HG02798 (cell line): ENCODE measurements at regions not wholly inside any gene's neighbourhood (a gene's known extent, or its start where the extent isn't known, plus 50 kb on each side); places are given as distances from the start of the nearest gene placed in this dataset.
"Not testable (repeated sequence)": the region's sequence is repeated elsewhere in the genome, so short reads cannot be mapped to it uniquely, and the experiment has no call there.

Source experiments
- ATAC-seq: cut with Tn5 transposase; IDR thresholded peaks from one replicate; pipeline ENCODE4 v1.9.1; 2021; ENCODE audit warnings: mild to moderate bottlenecking; ENCODE audit not compliant: unreplicated experiment, poor library complexity

DNA sequence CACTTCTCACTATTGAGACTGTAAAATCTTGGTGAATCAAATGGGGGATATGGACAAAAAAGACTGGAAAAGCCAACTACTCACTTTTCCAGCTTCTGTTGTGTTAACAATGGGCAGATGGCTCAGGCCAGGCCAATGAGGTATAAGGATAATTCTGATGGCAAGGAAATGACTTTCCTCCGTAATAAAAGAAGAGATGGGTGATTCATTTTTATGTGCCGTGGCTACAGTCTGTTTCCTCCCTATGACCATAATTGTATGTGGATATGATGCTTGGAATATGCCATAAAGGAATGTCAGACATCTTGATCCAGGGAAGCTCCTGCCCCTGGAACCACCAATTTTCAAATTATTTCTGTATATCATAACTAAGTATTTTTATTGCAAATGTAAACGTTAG, 406.8 kb downstream of the CCDC85A start:
- no peak for ATAC-seq

DNA sequence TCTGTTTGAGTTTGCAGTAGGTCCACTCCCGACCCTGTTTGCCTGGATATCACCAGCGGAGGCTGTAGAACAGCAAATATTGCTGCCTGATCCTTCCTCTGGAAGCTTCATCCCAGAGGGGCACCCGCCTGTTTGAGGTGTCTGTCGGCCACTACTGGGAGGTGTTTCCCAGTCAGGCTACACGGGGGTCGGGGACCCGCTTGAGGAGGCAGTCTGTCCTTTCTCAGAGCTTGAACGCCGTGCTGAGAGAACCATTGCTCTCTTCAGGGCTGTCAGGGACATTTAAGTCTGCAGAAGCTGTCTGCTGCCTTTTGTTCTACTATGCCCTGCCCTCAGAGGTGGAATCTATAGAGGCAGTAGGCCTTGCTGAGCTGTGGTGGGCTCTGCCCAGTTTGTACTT, 422.3 kb downstream of the CCDC85A start:
- not testable (repeated sequence) for ATAC-seq

DNA sequence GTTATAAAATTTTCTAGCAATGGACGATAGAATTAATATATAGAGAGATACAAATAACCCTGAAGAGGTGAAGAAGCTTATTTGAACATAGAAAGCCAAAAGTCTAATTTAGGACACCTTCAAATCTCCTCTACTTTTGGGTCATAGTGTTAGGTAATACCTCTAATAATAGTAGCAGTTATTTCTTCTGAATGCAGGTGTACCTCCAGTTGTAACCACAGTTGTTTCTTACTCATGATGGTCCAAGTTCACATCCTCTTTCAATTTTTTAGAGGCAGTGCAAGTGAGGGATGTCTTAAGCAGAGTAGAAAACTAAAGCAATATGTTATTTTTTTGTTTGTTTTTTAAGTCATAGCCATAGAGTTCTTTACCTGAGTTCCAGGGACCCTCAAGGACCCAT, 429.5 kb downstream of the CCDC85A start:
- ATAC-seq = no peak

DNA sequence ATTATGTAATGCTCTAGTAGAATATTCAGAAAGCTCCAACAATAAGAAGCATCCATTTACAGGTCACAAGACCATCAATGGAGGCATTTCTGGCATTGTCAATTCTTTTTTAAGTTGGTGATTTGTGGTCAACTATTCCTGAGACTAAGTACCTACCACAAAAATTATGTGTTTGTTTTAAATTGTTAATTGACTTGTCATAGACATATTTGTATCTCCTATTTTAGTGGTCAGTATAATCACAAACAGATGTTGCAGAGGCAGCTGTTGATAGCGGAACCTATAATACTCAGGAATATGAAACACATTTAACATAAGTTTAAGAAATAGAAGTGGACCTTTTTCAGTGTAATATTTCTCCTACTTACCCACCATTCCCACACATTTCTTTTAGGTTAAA, 430.1 kb downstream of the CCDC85A start:
- ATAC-seq = no peak

DNA sequence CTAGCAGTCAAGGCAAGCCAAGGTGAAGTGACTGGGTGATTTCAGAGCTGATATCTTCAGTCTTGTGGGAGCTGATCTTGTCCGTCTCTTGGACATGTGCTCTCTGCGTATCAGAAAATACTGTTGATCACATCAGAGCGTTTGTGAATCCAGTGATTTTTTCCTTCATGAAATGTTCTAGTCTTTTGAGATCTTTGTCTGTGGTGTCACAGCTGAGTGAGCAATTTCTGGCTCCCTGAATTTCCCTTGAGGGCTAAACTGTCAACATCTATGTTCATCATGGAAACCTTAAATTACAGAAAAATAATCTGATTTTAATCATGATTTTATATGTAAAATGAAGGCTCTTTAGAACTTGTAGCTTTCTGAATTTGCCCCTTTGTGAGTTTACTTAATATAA, 432.0 kb downstream of the CCDC85A start:
- ATAC-seq = no peak

DNA sequence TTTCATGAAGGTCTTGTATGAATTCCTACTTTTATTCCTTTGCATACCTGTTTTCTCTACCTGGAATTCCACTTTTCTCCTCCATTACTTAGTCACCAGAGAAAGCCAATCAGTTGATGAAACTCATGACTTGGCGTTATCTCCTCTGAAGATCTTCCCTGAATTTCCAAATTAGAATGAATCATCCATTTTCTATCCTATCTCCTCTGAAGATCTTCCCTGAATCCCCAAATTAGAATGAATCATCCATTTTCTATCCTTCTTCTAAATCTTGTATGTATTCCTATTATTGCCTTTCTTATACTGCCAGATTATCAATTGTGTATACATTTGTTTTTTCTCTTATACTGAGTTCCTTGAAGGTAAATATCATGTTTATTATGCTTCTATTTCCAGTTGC, 440.4 kb downstream of the CCDC85A start:
- ATAC-seq = no peak

DNA sequence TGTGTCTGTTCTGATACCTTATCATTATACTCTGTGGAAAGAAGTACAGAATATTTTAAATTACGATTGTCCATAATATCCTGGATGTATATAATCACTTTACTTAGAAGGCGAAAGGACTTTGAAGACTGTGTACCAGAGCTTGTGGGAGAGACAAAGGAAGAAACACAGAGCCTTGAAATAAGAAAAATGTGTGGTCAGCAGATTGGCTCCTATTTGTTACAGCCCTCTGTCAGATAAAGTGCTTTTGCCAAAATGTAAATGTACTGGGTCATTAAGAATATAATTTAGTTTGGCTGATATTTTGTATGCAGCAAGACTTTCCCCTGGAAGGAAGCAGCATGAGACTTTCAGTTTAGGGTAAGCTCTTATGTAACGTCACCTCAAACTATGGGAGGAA, 443.1 kb downstream of the CCDC85A start:
- no peak for ATAC-seq

DNA sequence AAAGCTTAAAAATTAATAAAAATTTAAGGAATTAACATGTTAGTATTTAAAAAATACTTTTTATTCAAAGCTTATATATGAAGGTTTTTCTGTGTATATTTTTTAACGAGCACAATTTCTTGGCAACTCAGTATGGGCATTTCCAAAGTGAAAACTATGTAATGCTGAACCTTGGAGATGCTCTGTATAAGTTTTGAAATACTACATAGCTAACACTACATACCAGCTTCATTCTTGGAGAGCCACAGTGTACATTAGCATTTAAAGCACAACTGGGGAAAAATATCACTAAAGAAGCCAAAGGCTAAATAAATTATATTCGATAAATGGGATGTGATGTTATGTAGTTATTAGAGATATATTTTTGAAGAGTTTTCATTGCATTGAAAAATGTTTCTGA, 446.5 kb downstream of the CCDC85A start:
- no peak for ATAC-seq

DNA sequence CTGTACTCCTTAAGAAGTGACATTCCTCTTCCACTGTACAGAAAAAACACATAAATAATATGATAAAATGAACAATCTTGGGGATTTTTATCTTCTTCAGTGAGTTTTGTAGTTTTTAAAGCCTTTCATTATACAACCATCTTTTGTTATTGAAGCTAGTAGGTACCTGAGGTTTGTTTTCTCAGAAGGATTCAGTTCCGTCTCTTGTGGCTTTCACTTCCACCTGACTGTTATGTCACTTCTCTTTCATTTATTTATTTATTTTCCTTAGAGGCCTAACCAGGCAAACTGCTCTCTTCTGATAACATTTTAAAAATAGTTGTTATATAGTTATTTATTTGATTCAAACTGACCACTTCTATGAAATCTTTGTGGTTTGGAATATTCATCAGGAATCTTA, 464.2 kb downstream of the CCDC85A start:
- no peak for ATAC-seq

DNA sequence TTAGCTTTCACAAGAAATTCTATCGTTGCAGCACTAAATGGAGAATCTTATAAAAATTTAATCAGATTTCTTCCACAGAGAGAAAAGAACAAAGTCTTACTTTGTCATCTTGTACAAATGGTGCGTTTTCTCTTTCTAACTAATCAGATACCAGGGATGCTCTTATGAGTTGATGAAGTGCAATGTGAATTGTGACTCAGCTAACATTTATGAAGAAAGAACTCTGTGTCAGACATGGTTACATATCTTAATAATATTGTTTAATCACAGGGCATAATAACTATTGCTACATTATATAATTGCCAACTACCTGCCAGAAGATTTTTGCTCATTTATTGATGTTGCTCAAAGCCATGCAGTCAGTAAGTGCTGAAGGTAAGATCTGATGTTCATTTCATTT, 465.0 kb downstream of the CCDC85A start:
- ATAC-seq = no peak

DNA sequence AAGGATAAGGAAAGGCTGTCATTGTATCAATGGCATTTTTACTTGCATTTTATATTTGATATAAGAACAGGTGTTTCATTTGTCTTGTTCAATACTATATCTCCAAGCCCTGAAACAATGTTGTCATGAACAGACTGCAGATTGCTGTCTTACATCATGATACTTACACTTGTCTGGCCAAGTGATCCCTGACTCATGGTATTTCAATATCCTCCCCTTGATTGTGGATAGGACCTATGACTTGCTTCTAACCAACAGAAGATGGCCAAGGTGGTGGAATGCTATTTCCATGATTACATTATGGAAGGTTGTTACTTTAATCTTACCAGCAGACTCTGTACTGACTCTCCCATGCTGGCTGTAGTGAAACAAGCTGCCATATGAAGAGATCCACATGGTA, 471.1 kb downstream of the CCDC85A start:
- no peak for ATAC-seq

DNA sequence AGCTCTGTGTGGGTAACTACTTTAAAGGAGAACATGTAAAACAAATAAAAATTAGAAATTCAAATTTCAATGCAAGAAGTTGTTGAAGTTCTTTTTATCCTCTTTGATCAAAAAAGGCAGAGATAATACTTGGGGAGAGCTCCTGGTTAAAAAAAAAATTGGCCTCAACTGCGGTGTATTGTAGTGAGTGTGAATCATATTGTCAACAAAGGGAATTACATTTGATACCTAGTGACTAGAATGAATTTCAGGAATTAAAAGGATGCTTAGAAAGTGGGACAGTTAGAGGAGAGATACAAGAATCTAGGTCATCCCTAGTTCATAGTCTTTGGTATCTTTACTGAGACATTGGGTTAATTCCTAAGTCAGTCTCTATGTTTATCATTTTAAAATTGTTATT, 473.0 kb downstream of the CCDC85A start:
- no peak for ATAC-seq

DNA sequence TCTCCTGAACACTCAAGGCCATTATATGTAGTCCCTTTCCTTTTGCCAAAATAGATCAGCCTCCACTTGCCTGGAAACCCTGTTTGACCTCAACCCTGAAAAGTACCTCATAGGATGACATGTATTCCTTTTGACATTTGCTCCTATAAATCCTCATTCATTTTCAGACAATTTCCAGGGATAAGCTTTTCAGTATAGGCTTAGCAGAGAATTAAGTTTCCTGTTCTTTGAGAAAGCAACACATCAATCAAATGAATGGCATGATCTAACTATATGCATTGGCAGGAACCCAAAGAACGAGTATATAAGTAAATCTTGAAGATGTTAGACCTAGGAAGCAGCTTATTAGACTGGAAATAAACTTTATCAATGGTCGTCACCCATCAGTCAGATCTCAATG, 483.0 kb downstream of the CCDC85A start:
- ATAC-seq = no peak

DNA sequence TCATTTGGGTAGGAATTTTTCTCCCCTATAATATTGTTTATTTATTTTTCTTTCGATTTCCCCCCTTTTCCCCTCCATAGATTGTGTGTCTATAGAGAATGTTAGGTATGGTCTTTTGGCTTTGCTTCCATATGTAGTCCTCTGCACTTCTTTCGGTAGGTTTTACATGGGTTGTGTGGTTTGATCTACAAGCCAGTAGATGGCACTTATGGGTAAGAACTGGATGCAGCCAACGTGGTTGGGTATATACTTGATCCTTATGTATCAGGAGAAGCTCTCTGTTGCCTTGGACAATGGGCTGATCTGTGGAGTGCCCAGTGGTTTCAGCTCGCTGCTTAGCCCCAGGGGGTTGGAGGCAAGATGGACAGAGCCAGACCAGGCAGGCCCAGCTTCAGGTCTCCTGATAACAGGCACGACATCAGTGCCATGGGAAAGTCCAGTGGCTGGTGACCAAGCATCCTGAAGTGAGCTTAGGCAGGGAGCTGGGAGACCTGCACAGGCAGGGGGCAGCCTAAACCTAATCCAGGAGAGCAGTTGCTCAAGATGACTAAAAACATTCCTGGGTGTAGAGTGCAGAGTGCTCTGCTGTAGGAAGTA, 488.3 kb downstream of the CCDC85A start:
- ATAC-seq = no peak

DNA sequence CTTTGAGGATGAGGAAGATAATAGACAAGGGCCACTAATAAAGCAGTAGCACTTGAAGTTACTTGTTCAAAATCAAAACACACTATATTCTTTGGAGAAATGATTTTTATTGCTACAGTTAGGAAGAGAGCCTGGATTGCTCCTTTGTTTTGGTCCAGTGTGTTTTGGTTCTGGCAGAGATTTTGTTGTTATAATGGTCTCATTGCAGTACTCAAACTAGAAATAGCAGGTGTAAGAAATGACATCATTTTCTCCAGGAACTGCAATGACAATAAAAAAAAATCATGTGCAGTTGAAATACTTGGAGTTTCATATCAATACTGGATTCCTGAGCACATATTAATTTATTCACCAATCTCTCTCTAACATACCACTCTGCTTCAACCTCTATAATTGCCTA, 490.3 kb downstream of the CCDC85A start:
- ATAC-seq = no peak

DNA sequence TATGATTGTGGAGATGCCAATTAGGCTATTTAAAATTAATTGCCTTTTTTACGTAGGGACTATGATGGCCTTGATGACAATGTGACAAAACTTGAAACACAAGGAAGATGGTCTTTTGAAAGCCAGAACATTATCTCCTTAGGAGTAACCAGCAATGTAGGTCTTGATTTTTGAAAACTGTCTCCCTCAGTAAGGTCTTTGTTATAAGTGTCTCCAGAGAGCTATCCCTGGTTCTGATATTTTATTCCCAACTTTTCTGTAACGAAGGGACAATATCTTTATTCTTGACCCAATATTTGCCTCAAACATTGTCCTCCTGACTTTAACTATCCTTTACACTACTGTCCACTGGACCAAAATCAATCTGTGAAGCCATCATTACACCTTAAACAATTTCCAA, 493.2 kb downstream of the CCDC85A start:
- no peak for ATAC-seq

DNA sequence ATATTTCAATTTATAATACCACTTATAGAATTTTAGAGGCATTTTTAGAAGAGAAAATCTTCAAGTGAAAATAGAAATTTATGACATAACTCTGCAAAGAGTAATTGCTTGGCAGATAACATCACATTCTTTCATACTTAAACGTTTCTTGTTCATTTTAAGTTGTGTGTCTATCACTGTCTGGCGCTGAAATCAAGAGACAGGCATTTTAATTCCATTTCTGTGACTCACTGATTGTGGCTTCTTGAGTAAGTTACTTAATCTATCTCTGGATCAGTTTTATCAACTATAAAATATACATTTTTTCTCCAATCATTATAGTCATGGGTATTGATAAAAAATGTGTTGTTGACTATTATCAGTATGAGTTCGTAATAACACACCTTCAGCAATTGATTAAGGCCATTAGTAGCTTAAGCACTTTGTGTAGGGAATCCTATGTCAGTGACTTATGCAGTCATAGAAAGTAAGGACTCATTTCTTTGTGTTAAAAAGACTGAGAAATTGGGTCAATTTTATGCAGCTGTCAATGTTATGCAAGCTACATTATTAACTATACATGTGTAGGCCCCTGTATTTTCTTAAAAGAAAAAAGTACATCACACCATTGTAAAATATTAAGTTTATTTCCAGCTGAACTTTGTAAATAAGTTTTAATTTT, 497.3 kb downstream of the CCDC85A start:
- ATAC-seq = no peak

DNA sequence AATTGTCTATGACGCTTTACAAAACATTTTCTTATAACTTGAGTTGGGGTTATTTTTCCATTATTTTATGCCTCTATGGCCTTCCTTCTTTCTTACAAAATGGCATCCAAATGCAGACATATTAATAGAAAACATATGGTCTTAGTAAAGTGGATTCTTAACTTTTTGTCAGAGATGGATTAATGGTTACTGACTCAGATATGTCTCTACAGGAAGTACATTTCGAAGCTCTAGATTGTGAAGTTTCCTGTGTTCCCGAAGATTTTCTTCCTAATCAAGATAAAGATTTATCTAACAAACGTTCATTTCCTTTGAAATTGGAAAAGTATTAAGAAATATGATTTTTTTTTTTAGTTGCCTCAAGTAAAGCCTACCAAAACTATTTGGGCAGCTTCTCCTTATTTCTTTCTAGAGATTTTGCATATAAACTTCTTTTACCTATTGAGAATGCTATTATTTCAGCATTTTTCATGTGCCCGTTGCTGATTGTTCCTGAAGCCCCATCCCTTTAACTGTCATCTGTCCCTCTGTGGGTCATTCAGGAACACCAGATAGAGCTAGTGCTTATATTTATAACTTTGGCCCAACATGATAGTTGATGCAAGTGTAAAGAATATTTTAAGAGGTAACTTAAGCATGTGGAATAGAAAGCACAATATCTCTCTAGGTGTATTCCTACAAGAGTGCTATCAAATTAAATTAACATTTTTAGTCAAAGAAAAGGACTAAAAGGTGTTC, 498.0 kb downstream of the CCDC85A start:
- ATAC-seq = no peak

DNA sequence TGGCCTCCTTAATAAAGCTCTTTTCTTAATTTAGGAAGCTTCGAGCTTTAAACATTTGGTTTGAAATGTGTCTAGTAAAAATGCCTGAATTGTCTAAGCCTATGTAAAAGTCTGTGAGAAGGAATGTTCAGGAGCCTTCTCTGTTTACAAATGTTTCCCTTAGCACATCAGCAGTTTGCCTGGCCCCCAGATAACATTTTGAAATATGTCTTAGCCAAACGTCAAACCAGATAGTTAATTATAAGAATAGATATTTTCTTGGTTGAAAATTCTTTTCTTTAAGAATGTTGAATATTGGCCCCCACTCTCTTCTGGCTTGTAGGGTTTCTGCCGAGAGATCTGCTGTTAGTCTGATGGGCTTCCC, 498.6 kb downstream of the CCDC85A start:
- ATAC-seq = no peak

DNA sequence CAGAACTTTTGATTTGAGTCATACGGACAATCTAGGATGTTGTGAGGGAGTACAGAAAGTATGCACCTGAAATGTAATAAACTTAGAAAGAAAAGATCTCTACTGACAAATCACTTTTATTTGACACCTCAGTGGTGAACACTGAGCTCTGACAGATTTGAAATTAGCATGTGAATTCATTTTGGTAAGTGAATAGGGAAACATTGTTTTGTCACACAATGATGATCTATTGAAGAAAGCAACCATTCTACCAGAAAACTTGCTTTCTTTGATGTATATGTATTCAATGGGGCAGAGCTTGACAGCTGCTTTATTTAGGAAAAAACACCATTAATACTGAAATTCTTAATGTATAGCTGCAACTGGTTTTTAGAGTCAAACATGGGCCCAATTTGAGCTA, 500.5 kb downstream of the CCDC85A start:
- no peak for ATAC-seq

DNA sequence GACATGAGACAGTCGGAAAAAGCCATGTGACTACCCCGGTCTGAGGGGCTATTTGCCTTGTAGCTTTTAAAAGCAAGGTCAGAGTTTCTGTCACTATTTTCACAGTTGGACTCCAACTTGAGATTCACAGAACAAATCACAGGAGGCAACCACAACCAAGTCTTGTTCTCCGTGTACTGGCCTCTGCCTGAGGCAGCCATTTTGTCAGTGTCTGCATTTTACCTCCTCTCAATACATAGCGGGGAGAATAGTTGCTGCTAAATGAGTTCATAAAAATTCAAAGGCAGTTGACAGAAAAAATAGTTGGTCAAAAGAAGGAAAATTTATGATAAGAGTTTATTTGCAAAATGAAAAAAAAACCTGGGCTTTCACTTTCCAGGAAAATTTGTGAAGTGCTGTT, 501.4 kb downstream of the CCDC85A start:
- no peak for ATAC-seq

DNA sequence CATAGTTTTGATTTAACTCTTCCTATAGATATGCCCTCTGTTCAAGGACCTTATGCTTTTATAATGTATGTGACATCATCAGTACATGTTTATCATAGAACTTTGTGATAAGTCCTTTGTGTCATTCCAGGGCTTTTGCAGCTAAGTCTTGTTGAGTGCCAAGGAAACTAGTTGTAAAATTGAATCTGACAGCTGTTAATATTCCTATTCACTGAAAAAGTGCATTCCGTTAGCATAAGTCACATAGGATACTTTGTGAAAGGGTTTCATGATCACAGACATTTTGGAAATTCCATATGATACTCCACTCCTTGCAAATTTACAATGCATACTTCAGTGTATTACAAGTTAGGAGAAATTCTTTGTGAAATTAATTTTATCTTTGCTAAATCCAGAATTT, 503.4 kb downstream of the CCDC85A start:
- ATAC-seq = no peak
